KMS-11 (cell line): ENCODE measurements at regions not wholly inside any gene's neighbourhood (a gene's known extent, or its start where the extent isn't known, plus 50 kb on each side); places are given as distances from the start of the nearest gene placed in this dataset.
"Not testable (repeated sequence)": the region's sequence is repeated elsewhere in the genome, so short reads cannot be mapped to it uniquely, and the experiment has no call there.

Source experiments
- H2AFZ ChIP-seq: fragments of 200-600 bp; sonication (generic); 2 replicates; pipeline ENCODE4 v1.6.1; 2016; ENCODE audit warnings: antibody characterized with exemption, mixed run types, low read depth
- H3K27ac ChIP-seq: fragments of 200-600 bp; sonication (generic); 2 replicates; pipeline ENCODE4 v1.6.1; 2016; ENCODE audit warnings: mild to moderate bottlenecking, mixed run types
- H3K27me3 ChIP-seq: fragments of 200-600 bp; sonication (generic); 2 replicates; pipeline ENCODE4 v1.6.1; 2017; ENCODE audit warnings: mild to moderate bottlenecking, low read depth, mixed run types, moderate library complexity; ENCODE audit not compliant: insufficient read depth
- H3K36me3 ChIP-seq: fragments of 200-600 bp; sonication (generic); 2 replicates; pipeline ENCODE4 v1.6.1; 2017; ENCODE audit warnings: mild to moderate bottlenecking, mixed run types; ENCODE audit not compliant: insufficient read depth
- H3K4me1 ChIP-seq: fragments of 200-600 bp; sonication (generic); 2 replicates; pipeline ENCODE4 v1.6.1; 2016; ENCODE audit warnings: mild to moderate bottlenecking, low read depth, mixed run types; ENCODE audit not compliant: poor library complexity, severe bottlenecking
- H3K4me2 ChIP-seq: fragments of 200-600 bp; sonication (generic); 2 replicates; pipeline ENCODE4 v1.7.0; 2016; ENCODE audit warnings: mild to moderate bottlenecking, mixed run types
- H3K4me3 ChIP-seq: fragments of 200-600 bp; sonication (generic); IDR thresholded peaks from 2 replicates; pipeline ENCODE4 v1.6.1; 2017; ENCODE audit warnings: low read depth, low read length, mixed read lengths; ENCODE audit not compliant: insufficient read depth
- H3K79me2 ChIP-seq: fragments of 200-600 bp; sonication (generic); 2 replicates; pipeline ENCODE4 v1.6.1; 2016; ENCODE audit warnings: low read depth, mixed run types; ENCODE audit not compliant: insufficient read depth
- H3K9ac ChIP-seq: fragments of 200-600 bp; sonication (generic); 2 replicates; pipeline ENCODE4 v1.6.1; 2016; ENCODE audit warnings: mild to moderate bottlenecking, mixed run types
- H4K20me1 ChIP-seq: fragments of 200-600 bp; sonication (generic); 2 replicates; pipeline ENCODE4 v1.6.1; 2016; ENCODE audit warnings: mild to moderate bottlenecking, mixed run types; ENCODE audit not compliant: insufficient read depth
- TF ChIP-seq, protein P1 (sequence below): fragments of 200-600 bp; sonication (generic); conservative IDR thresholded peaks from 2 replicates; pipeline ENCODE4 v1.6.1; 2017; ENCODE audit warnings: low read depth, mild to moderate bottlenecking, antibody characterized with exemption, low read length, moderate library complexity, mixed read lengths

DNA sequence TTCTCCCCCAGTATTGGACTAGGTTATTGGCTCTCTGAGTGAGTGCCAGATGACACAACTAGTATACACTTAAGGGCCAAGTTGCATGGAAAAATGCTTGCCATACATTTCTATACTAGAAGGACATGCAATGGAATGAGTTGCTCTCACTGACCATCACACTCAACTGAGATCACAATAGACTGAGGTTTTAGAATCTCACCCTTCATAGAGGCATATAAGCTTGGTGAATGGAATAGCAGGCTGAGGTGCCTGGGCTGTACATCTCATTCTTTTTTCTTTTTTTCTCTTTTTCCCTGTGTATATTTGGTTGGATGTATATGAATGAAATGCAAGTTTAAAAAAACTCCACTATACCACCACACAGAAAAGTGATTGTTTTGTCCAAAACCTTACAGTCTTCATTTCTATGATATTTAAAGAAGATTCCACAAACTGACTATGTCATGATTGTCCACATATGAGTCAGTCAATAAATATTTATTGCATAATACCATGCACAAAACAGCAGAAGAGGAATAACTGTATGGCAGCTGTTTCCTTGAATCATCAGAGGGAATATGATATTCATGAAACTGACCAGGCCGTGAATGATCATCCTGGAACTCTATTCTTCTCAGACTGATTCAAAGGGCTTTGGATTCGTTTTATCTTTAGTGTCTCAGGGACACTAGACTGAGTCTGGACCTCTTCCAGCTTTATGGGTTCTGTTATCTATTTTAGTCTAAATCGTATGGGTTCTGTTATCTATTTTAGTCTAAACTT, 122.6 kb upstream of the STK17B start:
- TF ChIP-seq, protein P1, sequence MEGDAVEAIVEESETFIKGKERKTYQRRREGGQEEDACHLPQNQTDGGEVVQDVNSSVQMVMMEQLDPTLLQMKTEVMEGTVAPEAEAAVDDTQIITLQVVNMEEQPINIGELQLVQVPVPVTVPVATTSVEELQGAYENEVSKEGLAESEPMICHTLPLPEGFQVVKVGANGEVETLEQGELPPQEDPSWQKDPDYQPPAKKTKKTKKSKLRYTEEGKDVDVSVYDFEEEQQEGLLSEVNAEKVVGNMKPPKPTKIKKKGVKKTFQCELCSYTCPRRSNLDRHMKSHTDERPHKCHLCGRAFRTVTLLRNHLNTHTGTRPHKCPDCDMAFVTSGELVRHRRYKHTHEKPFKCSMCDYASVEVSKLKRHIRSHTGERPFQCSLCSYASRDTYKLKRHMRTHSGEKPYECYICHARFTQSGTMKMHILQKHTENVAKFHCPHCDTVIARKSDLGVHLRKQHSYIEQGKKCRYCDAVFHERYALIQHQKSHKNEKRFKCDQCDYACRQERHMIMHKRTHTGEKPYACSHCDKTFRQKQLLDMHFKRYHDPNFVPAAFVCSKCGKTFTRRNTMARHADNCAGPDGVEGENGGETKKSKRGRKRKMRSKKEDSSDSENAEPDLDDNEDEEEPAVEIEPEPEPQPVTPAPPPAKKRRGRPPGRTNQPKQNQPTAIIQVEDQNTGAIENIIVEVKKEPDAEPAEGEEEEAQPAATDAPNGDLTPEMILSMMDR = no peak

DNA sequence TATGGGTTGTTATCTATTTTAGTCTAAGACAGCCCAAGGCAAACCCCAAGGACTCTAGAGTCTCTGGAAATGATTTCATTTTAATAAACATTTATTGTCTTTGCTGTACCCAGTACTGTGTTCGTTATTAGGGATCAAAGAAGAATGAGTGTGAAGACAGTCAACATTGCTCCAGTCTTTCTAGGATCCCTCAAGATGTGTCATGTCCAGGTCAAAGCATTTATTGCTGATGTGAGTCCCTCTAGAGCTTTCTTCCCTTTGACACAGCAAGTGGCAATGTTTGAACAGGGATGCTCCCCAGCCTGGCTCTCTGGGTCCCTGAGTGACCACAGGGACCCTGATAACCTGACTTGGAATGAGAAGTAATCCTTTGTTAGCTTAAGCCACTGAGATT, 123.1 kb upstream of the STK17B start:
- Histone ChIP-seq H2AFZ (no peak overlapping the region), H3K4me2 (peak overlapping the region; percentile 29; the same call in 1 of the 2 replicates)

More for the DNA sequence above, 122.6 kb upstream of the STK17B start:
- H2AFZ ChIP-seq = no peak overlapping the region
- no peak overlapping the region for H3K4me3 ChIP-seq
- peaks cover 82% of the 10 kb centered on the region for H3K4me1 ChIP-seq
- H3K79me2 ChIP-seq = no peaks in the 10 kb centered on the region
- H4K20me1 ChIP-seq = no peaks in the 10 kb centered on the region
- no peak overlapping the region for H3K27ac ChIP-seq
- H3K36me3 ChIP-seq = no peaks in the 10 kb centered on the region
- no peaks in the 10 kb centered on the region for H3K27me3 ChIP-seq
- no peak overlapping the region for H3K4me2 ChIP-seq
- H3K9ac ChIP-seq = no peak overlapping the region

GRCh38 chr2:196295005-196295404, 123.6 kb upstream of the STK17B start:
- H3K27ac ChIP-seq = no peak overlapping the region; the same call in 1 of the 2 replicates
- no peak overlapping the region for H3K9ac ChIP-seq

More for the DNA sequence above, 123.1 kb upstream of the STK17B start:
- peaks cover 76% of the 10 kb centered on the region for H3K4me1 ChIP-seq
- TF ChIP-seq, protein P1 = no peak
- H3K36me3 ChIP-seq = no peaks in the 10 kb centered on the region
- H3K9ac ChIP-seq = no peak overlapping the region
- H4K20me1 ChIP-seq = no peaks in the 10 kb centered on the region
- H3K79me2 ChIP-seq = no peaks in the 10 kb centered on the region
- H3K4me3 ChIP-seq = no peak overlapping the region
- no peaks in the 10 kb centered on the region for H3K27me3 ChIP-seq
- no peak overlapping the region; the same call in 1 of the 2 replicates for H3K27ac ChIP-seq

DNA sequence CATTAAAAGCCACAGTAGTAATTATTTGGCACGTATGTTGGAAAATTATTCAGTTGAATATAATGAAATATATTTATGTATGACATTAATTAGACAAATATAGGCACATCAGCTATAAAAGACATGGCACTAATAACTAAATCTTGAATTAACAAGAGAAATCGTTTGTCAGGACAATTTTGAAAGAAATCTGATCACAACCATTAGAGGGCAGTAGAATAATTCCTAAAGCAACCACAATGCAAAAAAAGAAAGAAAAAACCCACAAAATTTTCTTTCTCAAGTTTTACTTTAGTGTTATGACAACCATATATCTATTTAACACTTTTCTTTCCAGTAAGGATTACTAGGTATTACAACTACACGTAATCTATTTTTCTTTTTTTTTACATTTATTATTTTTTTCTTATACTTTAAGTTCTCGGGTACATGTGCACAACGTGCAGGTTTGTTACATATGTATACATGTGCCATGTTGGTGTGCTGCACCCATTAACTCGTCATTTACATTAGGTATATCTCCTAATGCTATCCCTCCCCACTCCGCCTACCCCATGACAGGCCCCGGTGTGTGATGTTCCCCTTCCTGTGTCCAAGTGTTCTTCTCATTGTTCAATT, 126.8 kb upstream of the STK17B start:
- H3K4me2 ChIP-seq, H3K4me3 ChIP-seq, H3K9ac ChIP-seq, H3K79me2 ChIP-seq, H4K20me1 ChIP-seq, H2AFZ ChIP-seq, H3K27ac ChIP-seq, H3K27me3 ChIP-seq, H3K36me3 ChIP-seq: not testable (repeated sequence)
- TF ChIP-seq, protein P1 = peak; percentile 57; the same call in 1 of the 2 replicates
- peaks cover 42% of the 10 kb centered on the region for H3K4me1 ChIP-seq

More at GRCh38 chr2:196295005-196295404, 123.6 kb upstream of the STK17B start:
- Histone ChIP-seq H3K36me3 (no peaks in the 10 kb centered on the region), H3K4me2 (peak overlapping the region; percentile 29; the same call in 1 of the 2 replicates), H3K4me3 (no peak overlapping the region), H2AFZ (no peak overlapping the region), H4K20me1 (no peaks in the 10 kb centered on the region), H3K4me1 (peaks cover 71% of the 10 kb centered on the region), H3K79me2 (no peaks in the 10 kb centered on the region), H3K27me3 (no peaks in the 10 kb centered on the region)
- TF ChIP-seq, protein P1 = no peak
